BJ (cell line): ENCODE measurements at regions not wholly inside any gene's neighbourhood (a gene's known extent, or its start where the extent isn't known, plus 50 kb on each side); places are given as distances from the start of the nearest gene placed in this dataset.

ENCODE experiments used
- CTCF ChIA-PET: fragments of 350-600 bp; formaldehyde crosslinking; extraction: SDS; loops from one replicate; lab custom pipeline; 2021; ENCODE audit warnings: antibody characterized with exemption, inconsistent platforms; lab: Yijun Ruan, JAX
- POLR2A ChIA-PET: fragments of 300-600 bp; sonication (Branson Sonifier 250); formaldehyde crosslinking; extraction: SDS; loops from one replicate; lab custom pipeline; 2021; ENCODE audit warnings: antibody characterized with exemption; lab: Charles Lee
- DNase-seq: peaks from one replicate; pipeline ENCODE4 v3.0.0-alpha.2; 2011; ENCODE audit warnings: low read depth
- H3K27me3 ChIP-seq: 2 replicates; pipeline ENCODE4 v1.6.0; 2011; ENCODE audit warnings: low read length; ENCODE audit not compliant: control insufficient read depth, insufficient read depth
- H3K36me3 ChIP-seq: 2 replicates; pipeline ENCODE4 v1.5.1; 2011; ENCODE audit warnings: low read length; ENCODE audit not compliant: control insufficient read depth, insufficient read depth
- H3K4me3 ChIP-seq: 2 replicates; pipeline ENCODE4 v1.5.1; 2011; ENCODE audit warnings: low read depth, mild to moderate bottlenecking, control low read depth, low read length
- CTCF ChIP-seq: IDR thresholded peaks from 2 replicates; pipeline ENCODE4 v1.5.1; 2011; ENCODE audit warnings: low read depth, mild to moderate bottlenecking, control low read depth, inconsistent platforms, low read length, moderate library complexity; ENCODE audit not compliant: insufficient read depth

GRCh38 chr10:27413387-27413786 lies 90.7 kb upstream of the RAB18 start:
- H3K4me3 ChIP-seq = no peak overlapping the region
- no peak for DNase-seq
- POLR2A ChIA-PET = no interaction called here
- H3K36me3 ChIP-seq = no peaks in the 10 kb centered on the region
- no peak for TF ChIP-seq CTCF
- H3K27me3 ChIP-seq = peaks cover 9% of the 10 kb centered on the region
- CTCF ChIA-PET = no interaction called here

- CTCF ChIA-PET = no interaction called here
- Histone ChIP-seq H3K36me3 (no peaks in the 10 kb centered on the region), H3K27me3 (peaks cover 9% of the 10 kb centered on the region), H3K4me3 (no peak overlapping the region)
- POLR2A ChIA-PET = no interaction called here
- no peak for DNase-seq
- no peak for TF ChIP-seq CTCF
Observed at GRCh38 chr10:27410153-27410552, 94.0 kb upstream of the RAB18 start.

GRCh38 chr10:27407271-27407670 lies 96.8 kb upstream of the RAB18 start:
- peaks cover 2% of the 10 kb centered on the region; the same call in 1 of the 2 replicates for H3K27me3 ChIP-seq
- H3K4me3 ChIP-seq = no peak overlapping the region
- no peaks in the 10 kb centered on the region for H3K36me3 ChIP-seq
- CTCF ChIA-PET = no interaction called here
- no peak for DNase-seq
- POLR2A ChIA-PET = no interaction called here
- no peak for TF ChIP-seq CTCF

GRCh38 chr10:27399871-27400270 lies 104.2 kb upstream of the RAB18 start:
- H3K36me3 ChIP-seq = no peaks in the 10 kb centered on the region
- ChIA-PET CTCF (no interaction called here), POLR2A (no interaction called here)
- H3K27me3 ChIP-seq = no peaks in the 10 kb centered on the region; the same call in 1 of the 2 replicates
- no peak overlapping the region for H3K4me3 ChIP-seq
- TF ChIP-seq CTCF = no peak
- no peak for DNase-seq

GRCh38 chr10:27393961-27394360 lies 110.1 kb upstream of the RAB18 start:
- ChIA-PET POLR2A (no interaction called here), CTCF (no interaction called here)
- H3K36me3 ChIP-seq = no peaks in the 10 kb centered on the region
- no peaks in the 10 kb centered on the region for H3K27me3 ChIP-seq
- no peak for TF ChIP-seq CTCF
- H3K4me3 ChIP-seq = no peak overlapping the region
- DNase-seq = no peak
